ENCODE measurements at regions not wholly inside any gene's neighbourhood (a gene's known extent, or its start where the extent isn't known, plus 50 kb on each side); places are given as distances from the start of the nearest gene placed in this dataset.

DNA sequence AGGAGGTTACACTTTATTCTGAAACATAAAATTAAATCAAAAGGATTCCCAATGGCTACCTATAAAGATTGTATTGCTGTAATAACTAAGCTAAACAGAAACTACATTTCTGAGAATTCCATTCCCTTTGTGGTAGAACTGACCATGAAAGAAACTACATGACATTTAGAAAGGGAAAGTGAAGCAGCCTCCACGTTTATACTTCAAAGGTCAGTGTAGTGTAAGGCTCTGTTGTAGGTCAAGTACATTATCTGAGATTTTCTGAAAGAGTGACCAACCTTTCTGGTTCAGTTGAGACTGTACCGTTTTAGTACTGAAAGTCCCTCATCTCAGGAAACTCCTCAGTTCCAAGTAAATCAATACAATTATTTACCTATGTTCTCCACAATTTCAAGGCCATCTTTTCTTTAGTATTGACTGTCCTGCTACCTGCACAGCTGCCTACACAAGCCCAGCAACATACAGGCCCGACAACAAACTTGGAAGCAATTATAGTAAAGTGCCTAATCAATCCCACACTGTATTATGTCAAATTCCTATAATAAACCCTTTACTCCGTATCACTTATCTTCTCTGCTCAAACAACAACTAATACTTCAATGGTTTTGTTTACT is 343.0 kb downstream of the PLOD2 start:
- TF ChIP-seq, protein P1, sequence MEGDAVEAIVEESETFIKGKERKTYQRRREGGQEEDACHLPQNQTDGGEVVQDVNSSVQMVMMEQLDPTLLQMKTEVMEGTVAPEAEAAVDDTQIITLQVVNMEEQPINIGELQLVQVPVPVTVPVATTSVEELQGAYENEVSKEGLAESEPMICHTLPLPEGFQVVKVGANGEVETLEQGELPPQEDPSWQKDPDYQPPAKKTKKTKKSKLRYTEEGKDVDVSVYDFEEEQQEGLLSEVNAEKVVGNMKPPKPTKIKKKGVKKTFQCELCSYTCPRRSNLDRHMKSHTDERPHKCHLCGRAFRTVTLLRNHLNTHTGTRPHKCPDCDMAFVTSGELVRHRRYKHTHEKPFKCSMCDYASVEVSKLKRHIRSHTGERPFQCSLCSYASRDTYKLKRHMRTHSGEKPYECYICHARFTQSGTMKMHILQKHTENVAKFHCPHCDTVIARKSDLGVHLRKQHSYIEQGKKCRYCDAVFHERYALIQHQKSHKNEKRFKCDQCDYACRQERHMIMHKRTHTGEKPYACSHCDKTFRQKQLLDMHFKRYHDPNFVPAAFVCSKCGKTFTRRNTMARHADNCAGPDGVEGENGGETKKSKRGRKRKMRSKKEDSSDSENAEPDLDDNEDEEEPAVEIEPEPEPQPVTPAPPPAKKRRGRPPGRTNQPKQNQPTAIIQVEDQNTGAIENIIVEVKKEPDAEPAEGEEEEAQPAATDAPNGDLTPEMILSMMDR (IDR thresholded peaks at IDR 0.05; ENCODE audit: unreplicated experiment in 3 of 3), result no peak
- Mint-ChIP-seq H3K4me1 (no peaks in the 10 kb centered on the region), H3K27me3 (ENCODE audit: low read depth) (no peaks in the 10 kb centered on the region), H3K27ac (no peak overlapping the region), H3K4me3 (no peak overlapping the region), H3K36me3 (ENCODE audit: low read depth) (no peaks in the 10 kb centered on the region), H3K9me3 (no peaks in the 10 kb centered on the region)

DNA sequence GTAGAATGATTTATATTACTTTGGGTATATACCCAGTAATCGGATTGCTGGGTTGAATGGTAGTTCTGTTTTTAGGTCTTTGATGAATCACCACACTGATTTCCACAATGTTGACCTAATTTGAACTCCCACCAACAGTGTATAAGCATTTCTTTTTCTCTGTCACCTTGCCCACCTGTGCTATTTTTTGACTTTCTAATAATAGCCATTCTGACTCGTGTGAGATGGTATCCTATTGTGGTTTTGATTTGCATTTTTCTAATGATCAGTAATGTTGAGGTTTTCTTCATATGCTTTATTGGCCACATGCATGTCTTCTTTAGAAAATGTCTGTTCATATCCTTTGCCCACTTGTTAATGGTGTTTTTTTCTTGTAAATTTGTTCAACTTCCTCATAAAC is 340.8 kb downstream of the PLOD2 start:
- H3K27ac Mint-ChIP-seq, result no peak overlapping the region
- H3K27me3 Mint-ChIP-seq (ENCODE audit: low read depth), result no peaks in the 10 kb centered on the region
- H3K4me3 Mint-ChIP-seq, result no peak overlapping the region
- TF ChIP-seq, protein P1 (IDR thresholded peaks at IDR 0.05; ENCODE audit: unreplicated experiment in 3 of 3), result no peak
- H3K9me3 Mint-ChIP-seq, result peaks cover 6% of the 10 kb centered on the region
- no peaks in the 10 kb centered on the region for H3K36me3 Mint-ChIP-seq (ENCODE audit: low read depth)
- no peaks in the 10 kb centered on the region for H3K4me1 Mint-ChIP-seq

DNA sequence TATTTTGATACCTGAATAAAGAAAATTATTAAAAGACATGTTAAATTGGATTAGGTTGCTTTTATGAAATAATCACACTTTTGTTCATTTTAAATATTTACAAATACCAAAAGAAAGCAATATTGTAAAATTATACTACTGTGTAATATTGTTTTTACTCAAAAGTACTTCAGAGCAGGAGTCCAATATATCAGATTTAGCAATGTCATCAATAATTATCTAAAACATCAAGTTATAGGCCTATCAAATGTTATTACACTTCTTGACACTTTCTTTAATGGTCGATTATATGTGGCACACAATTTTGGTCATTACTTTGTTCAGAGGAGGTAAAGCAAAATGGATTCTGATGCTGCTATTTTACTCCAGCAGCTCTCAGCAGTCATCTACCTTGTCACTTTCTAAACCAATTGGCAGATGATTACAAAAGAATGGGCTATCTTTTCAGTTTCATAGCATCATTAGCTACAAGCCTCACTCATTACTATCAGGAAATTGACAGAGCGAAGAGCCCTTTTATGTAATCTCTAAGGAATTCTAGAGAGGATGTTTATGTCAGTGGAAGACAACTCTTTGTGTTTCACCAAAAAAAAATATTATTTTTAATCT is 318.6 kb downstream of the PLOD2 start:
- H3K9me3 Mint-ChIP-seq, result no peaks in the 10 kb centered on the region
- no peak overlapping the region for H3K4me3 Mint-ChIP-seq
- H3K27ac Mint-ChIP-seq, result no peak overlapping the region
- TF ChIP-seq, protein P1 (IDR thresholded peaks at IDR 0.05; ENCODE audit: unreplicated experiment in 3 of 3), result no peak
- no peaks in the 10 kb centered on the region for H3K27me3 Mint-ChIP-seq (ENCODE audit: low read depth)
- no peaks in the 10 kb centered on the region for H3K36me3 Mint-ChIP-seq (ENCODE audit: low read depth)
- H3K4me1 Mint-ChIP-seq, result no peaks in the 10 kb centered on the region

DNA sequence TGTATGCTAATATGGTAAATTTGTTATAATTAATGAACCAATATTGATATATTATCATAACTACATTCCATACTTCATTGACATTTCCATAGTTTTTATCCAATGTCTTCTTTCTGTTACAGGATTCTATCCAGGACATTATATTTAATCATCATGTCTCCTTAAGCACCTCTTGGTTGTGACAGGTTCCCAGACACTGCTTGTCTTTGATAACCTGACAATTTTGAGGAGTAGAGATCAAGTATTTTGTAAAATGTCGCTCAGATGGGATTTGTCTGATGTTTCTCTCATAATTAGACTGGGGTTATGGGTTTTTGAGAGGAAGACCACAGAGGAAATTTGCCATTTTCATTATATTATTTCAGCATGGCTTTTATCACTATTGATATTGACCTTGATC is 317.4 kb downstream of the PLOD2 start:
- no peaks in the 10 kb centered on the region for H3K27me3 Mint-ChIP-seq (ENCODE audit: low read depth)
- TF ChIP-seq, protein P1 (IDR thresholded peaks at IDR 0.05; ENCODE audit: unreplicated experiment in 3 of 3), result no peak
- no peak overlapping the region for H3K4me3 Mint-ChIP-seq
- H3K9me3 Mint-ChIP-seq, result no peaks in the 10 kb centered on the region
- H3K4me1 Mint-ChIP-seq, result no peaks in the 10 kb centered on the region
- no peak overlapping the region for H3K27ac Mint-ChIP-seq
- no peaks in the 10 kb centered on the region for H3K36me3 Mint-ChIP-seq (ENCODE audit: low read depth)

DNA sequence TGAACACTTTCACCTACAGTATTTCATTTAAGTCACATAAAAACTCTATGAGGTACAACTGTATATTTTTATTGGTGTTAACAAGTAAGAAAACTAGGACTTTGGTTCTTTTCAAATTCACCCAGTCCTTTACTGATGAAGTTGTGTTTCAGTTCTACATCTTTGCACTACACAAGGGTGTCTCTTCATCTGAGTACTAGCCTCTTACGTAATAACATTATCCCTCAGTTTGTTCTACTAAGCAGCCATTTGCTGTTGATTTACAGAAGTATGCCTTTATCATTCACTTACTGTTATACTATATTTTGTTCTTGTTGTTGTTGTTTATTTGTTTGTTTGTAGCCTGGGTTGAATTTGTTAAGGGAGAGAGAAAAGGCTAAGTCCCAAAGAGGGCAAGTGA is 311.9 kb downstream of the PLOD2 start:
- H3K36me3 Mint-ChIP-seq (ENCODE audit: low read depth), result no peaks in the 10 kb centered on the region
- TF ChIP-seq, protein P1 (IDR thresholded peaks at IDR 0.05; ENCODE audit: unreplicated experiment in 3 of 3), result no peak
- H3K4me1 Mint-ChIP-seq, result no peaks in the 10 kb centered on the region
- H3K9me3 Mint-ChIP-seq, result no peaks in the 10 kb centered on the region
- no peak overlapping the region for H3K4me3 Mint-ChIP-seq
- H3K27ac Mint-ChIP-seq, result no peak overlapping the region
- H3K27me3 Mint-ChIP-seq (ENCODE audit: low read depth), result no peaks in the 10 kb centered on the region

DNA sequence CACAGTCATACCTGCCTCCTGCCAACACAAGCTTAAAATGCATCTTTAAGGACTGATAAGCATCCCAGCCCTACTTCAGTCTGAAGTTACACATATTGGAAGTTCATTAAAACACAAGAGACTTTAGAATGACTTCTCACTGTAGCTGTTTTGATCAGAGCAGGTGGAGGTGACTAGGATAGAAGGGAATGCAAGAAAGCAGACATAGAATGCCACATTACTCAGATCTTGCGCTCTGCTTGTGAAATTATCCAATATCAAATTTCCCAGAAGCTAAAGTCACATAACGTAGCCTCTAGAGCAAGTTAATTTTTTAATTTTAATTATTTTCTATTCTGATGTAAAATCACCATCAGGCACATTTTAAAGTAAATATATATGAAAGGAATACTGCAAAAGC is 306.5 kb downstream of the PLOD2 start:
- Mint-ChIP-seq H3K9me3 (no peaks in the 10 kb centered on the region), H3K36me3 (ENCODE audit: low read depth) (no peaks in the 10 kb centered on the region), H3K4me1 (no peaks in the 10 kb centered on the region), H3K27ac (no peak overlapping the region), H3K27me3 (ENCODE audit: low read depth) (no peaks in the 10 kb centered on the region), H3K4me3 (no peak overlapping the region)
- TF ChIP-seq, protein P1 (IDR thresholded peaks at IDR 0.05; ENCODE audit: unreplicated experiment in 3 of 3), result no peak
